ENCODE measurements at regions not wholly inside any gene's neighbourhood (a gene's known extent, or its start where the extent isn't known, plus 50 kb on each side); places are given as distances from the start of the nearest gene placed in this dataset.

GRCh38 chrX:20463296-20464075 is 196.8 kb upstream of the RPS6KA3 start:
- DNase-seq, result no peak

GRCh38 chrX:20461576-20461975 is 194.9 kb upstream of the RPS6KA3 start:
- DNase-seq, result no peak

GRCh38 chrX:20461002-20461401 is 194.3 kb upstream of the RPS6KA3 start:
- DNase-seq, result peak; percentile 27

- no peak for DNase-seq
Observed at GRCh38 chrX:20459410-20460350, 193.0 kb upstream of the RPS6KA3 start.

- no peak for DNase-seq
Observed at GRCh38 chrX:20456971-20457370, 190.3 kb upstream of the RPS6KA3 start.

GRCh38 chrX:20455001-20455400 is 188.3 kb upstream of the RPS6KA3 start:
- no peak for DNase-seq

GRCh38 chrX:20454117-20454516 is 187.4 kb upstream of the RPS6KA3 start:
- no peak for DNase-seq

GRCh38 chrX:20452487-20452886 is 185.8 kb upstream of the RPS6KA3 start:
- DNase-seq, result no peak

GRCh38 chrX:20451929-20452328 is 185.2 kb upstream of the RPS6KA3 start:
- peak; percentile 79 for DNase-seq

- DNase-seq, result no peak
Observed at GRCh38 chrX:20445109-20445508, 178.4 kb upstream of the RPS6KA3 start.

GRCh38 chrX:20442597-20442996 is 175.9 kb upstream of the RPS6KA3 start:
- DNase-seq, result peak; percentile 42

- DNase-seq, result no peak
Observed at GRCh38 chrX:20441123-20441522, 174.4 kb upstream of the RPS6KA3 start.

- no peak for DNase-seq
Observed at GRCh38 chrX:20438871-20439526, 172.3 kb upstream of the RPS6KA3 start.

GRCh38 chrX:20437683-20438082 is 171.0 kb upstream of the RPS6KA3 start:
- no peak for DNase-seq

- no peak for DNase-seq
Observed at GRCh38 chrX:20435913-20436312, 169.2 kb upstream of the RPS6KA3 start.

- DNase-seq, result no peak
Observed at GRCh38 chrX:20434986-20435385, 168.3 kb upstream of the RPS6KA3 start.

GRCh38 chrX:20433388-20433775 is 166.7 kb upstream of the RPS6KA3 start:
- no peak for DNase-seq

- DNase-seq, result no peak
Observed at GRCh38 chrX:20432746-20433387, 166.2 kb upstream of the RPS6KA3 start.

GRCh38 chrX:20432048-20432447 is 165.3 kb upstream of the RPS6KA3 start:
- no peak for DNase-seq

GRCh38 chrX:20431486-20431885 is 164.8 kb upstream of the RPS6KA3 start:
- DNase-seq, result no peak

GRCh38 chrX:20427173-20427770 is 160.6 kb upstream of the RPS6KA3 start:
- DNase-seq, result no peak

GRCh38 chrX:20421697-20422096 is 155.0 kb upstream of the RPS6KA3 start:
- DNase-seq, result no peak

- DNase-seq, result no peak
Observed at GRCh38 chrX:20421275-20421674, 154.6 kb upstream of the RPS6KA3 start.

Measured in NCI-H2171 treated with DMSO at 0.1 percent for 48 hours (cell line).